HG02678 (cell line): ENCODE measurements at regions not wholly inside any gene's neighbourhood (a gene's known extent, or its start where the extent isn't known, plus 50 kb on each side); places are given as distances from the start of the nearest gene placed in this dataset.
A peak's percentile ranks its signal among the peaks of the same experiment; 100 is the strongest.
"Not testable (repeated sequence)": the region's sequence is repeated elsewhere in the genome, so short reads cannot be mapped to it uniquely, and the experiment has no call there.

Source experiments
- ATAC-seq: cut with Tn5 transposase; IDR thresholded peaks from one replicate; pipeline ENCODE4 v1.9.1; 2021; ENCODE audit warnings: mild to moderate bottlenecking, moderate library complexity; ENCODE audit not compliant: unreplicated experiment

DNA sequence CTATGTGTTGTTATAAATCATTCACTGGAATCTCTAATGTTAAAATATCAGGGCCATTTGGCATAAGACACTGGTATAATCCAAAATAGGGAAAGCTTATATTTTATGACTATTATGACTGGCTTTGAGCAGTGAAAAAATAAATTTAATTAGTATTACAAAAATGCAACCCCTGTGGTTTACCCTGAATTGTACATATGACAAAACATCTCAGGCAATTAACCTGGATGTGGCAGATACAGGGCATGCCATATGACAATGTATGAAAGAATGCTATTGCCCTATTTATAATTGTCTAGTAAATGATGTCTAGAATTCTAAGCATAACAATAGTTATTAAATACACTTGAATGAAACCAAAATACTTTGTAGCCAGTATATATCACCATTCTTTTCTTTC is 532.5 kb upstream of the ADGRL4 start:
- no peak for ATAC-seq

DNA sequence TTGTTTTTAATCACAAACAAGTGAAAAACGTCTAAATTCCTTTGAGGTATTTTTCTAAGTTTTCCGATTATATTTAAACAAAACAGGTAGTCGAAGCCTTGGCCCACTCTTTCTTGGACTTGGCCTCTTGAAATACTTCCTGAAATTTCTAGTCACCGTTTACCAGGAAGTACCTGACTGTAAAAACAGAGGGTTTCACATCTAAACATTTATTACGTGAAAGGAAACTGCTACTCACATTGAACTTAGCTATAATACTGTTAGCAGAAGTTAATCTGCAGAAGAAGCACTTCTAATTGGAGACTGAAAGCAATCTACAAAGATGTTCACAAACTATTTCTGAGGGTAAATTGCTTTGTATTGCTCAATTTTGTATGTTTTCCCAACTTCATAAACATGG is 526.0 kb upstream of the ADGRL4 start:
- no peak for ATAC-seq

- no peak for ATAC-seq
Observed at GRCh38 chr1:79531790-79532189, 525.3 kb upstream of the ADGRL4 start.

- ATAC-seq = no peak
Observed at GRCh38 chr1:79530476-79530875, 523.9 kb upstream of the ADGRL4 start.

GRCh38 chr1:79530055-79530454 is 523.5 kb upstream of the ADGRL4 start:
- no peak for ATAC-seq

- no peak for ATAC-seq
Observed at GRCh38 chr1:79524126-79524525, 517.6 kb upstream of the ADGRL4 start.

DNA sequence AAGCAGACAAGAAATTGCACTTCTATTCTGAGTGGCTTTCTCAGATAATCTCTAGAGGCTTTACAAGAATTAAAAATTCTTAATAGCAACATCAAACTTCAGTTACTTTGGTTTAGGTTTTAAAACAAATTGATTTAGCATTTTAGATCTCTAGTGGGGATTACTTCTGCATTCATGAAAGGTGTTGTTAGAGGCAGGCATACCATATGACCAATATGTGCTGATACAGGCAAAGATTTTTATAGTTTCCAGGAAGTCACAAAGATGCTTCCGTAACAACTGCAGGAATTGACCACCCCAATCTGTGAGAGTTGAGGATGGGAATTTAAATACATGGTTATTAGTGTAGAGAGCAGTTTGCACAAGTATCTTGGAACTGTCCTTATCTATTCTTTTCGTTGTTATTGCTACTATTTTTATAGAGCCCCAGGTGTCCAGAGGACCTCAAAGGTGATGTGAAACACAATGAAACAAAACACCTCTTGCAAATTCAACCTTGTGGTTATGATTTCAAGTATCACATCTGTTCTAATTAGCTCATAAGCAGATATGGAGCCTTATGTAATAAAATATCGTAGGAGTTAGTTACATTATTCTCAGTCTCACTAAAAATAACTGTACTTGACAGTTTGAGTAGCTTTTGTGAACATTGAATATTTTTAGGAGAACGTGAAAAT is 512.7 kb upstream of the ADGRL4 start:
- ATAC-seq = peak; percentile 61

DNA sequence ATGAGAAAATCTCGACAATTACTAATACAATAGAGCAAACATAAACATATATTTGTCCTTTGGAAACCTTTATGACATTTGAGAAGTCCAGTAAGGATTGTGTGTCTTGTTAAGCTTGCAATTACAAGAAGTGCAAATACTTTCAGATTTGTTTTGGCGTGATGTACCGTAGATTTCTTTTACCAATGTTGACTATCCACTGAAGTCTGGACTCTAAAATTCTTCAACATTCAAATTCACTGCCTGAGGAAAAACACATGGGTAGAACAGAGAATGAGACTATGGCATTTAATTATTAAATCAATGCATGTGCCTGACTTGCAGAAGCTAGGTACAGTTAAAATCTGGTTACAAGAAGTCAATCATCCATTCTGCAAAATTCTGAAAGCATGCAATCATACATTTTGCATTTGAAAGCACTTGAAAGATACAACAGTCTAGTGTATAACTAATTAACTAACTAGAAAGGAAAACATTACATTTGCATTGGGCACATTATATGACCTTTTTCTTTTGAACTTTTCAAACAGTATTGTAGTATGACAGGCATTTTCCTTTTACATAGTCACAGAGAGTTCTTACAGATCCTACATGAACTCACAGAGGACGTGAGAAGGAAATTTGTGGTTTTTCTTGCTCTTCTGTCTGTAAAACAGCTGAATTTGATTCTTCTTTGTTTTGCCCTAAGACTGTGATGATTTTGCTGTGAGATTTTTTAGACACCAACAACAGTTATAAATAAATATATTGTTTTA is 511.1 kb upstream of the ADGRL4 start:
- no peak for ATAC-seq

DNA sequence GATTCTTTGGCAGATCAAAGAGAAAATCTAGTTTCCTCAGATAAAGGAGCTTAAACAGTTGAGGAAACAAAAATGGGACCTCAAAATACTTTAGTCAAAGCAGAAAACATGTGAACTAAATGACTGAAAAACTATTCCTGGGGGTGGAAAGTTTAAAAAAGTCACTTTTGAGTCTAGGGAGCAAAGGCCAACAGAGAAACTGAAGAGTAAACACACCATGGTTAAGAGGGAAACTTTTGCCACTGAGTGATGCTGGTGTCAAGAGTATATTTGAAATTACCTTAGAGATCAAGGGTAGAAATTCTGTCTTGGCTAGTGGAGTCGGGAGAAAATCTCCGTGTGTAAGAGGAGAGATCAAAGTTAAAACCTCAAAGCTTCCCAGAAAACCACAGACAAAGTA is 501.2 kb upstream of the ADGRL4 start:
- ATAC-seq = no peak

DNA sequence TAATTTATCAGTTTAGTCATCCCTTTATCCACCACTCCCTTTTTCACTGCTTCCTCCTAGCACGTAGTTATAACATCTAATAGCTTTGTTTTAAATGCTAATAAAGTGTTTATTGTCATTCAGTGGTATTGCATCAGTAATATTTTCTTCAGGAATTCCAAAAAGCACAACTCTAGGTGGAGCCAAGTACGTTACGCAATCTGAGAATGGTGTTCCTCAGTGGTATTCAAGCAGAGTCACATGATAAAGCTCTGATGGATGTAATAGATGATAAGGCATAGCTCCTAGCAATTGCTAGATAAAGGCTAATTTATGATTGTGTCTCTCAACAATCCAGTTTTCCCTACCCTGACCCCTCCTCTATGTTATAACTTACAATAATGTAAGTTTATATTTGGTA is 494.6 kb upstream of the ADGRL4 start:
- no peak for ATAC-seq

DNA sequence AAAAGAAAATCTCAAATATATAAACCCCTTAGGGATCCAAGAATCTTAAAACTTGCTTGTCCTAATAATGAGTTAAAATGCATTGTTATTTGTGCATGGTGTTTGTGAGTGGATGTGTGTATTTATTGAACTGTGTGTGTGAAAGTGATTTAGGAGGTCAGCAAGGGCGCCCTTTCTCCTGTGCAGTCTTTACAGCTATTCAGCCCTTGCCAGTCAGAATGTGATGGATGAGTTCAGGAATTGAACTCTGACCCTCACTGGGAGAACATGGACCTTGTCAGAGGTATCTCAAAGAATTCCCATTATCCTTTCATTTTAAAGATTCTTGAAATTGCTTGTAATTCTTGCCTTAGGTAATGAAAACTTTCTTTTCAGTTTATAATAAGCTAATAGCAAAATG is 493.0 kb upstream of the ADGRL4 start:
- no peak for ATAC-seq

DNA sequence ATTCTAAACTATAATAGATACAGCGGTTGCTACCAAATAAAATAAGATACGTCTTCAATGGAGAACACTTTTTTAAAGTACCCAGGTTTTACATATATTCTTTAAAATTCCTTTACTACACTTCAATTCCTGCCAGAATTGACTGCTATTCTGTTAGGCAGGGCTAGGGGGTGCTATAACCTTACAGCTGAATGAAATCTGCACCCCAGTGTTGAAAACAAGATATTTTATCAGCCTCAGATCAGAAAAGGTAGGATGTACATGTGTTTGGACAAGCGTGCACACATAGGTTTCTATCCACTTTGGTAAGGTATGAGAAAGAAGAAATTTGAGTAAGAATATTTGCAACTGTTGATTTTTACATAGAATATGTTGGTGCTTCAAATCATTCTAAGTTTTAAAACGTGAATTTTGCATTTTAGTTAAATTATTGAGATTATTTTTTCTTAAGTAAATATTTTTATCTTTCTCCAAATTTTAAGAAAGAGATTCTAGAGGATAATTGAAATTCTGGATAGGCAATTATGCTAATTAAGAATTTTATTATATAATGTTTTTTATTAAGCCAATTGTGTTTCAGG is 490.8 kb upstream of the ADGRL4 start:
- ATAC-seq = peak; percentile 88

DNA sequence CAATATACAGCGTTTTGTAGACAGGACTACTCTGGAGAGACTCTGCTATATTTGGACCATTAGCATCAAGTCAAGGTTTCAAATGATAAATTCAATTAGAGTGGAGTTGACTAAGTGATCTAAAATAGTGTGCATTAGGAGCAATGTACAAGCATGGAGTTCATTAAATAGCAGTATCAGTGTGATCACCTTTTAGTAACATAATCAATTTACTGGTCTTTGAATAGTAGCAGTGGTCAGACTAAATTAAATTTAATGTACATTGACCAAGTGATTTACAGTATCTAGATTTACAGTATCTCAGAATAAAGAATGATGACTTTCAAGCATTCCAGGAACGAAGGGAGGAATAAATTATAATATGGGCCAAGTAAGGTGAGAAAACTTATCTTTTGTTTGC is 489.6 kb upstream of the ADGRL4 start:
- ATAC-seq = no peak

DNA sequence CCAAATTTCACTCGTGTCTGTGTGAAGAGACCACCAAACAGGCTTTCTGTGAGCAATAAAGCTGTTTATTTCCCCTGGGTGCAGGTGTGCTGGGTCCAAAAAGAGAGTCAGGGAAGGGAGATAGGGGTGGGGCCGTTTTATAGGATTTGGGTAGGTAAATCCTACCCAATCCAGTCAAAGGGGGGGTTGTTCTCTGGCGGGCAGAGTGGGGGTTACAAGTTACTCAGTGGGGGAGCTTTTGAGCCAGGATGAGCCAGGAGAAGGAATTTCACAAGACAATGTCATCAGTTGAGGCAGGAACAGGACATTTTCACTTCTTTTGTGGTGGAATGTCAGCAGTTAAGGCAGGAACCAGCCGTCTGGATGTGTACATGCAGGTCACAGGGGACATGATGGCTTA is 487.2 kb upstream of the ADGRL4 start:
- not testable (repeated sequence) for ATAC-seq

DNA sequence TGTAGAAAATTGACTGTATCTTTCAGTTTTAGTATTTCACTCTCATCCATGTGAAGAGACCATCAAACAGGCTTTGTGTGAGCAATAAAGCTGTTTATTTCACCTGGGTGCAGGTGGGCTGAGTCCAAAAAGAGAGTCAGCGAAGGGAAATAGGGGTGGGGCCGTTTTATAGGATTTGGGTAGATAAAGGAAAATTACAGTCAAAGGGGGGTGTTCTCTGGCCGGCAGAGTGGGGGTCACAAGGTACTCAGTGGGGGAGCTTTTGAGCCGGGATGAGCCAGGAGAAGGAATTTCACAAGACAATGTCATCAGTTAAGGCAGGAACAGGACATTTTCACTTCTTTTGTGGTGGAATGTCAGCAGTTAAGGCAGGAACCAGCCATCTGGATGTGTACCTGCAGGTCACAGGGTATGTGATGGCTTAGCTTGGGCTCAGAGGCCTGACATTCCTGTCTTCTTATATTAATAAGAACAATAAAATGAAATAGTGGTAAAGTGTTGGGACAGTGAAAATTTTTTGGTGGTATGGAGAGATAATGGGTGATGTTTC is 482.1 kb upstream of the ADGRL4 start:
- not testable (repeated sequence) for ATAC-seq

GRCh38 chr1:79478728-79479373 is 472.3 kb upstream of the ADGRL4 start:
- ATAC-seq = no peak

DNA sequence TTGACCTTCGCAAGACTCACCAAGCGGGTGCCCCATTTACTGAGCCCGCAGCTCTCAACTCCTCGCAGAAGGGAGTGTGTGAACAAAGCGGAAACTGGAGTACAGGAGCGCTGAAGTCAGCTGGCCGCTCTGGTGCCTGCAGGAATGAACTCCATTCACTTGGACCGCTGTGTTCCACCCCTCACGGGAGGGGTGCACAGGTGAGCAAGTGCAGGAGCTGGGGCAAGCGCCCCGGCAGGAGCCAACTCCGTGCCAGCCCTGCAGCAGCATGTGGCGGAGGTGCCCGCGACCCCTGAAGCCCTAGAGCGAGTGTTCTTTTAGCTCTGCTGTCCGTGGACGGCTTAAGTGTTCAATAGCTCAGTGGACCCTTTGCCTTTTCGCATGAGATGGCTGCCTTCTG is 471.6 kb upstream of the ADGRL4 start:
- no peak for ATAC-seq

GRCh38 chr1:79472067-79472656 is 465.6 kb upstream of the ADGRL4 start:
- ATAC-seq = peak; percentile 78

DNA sequence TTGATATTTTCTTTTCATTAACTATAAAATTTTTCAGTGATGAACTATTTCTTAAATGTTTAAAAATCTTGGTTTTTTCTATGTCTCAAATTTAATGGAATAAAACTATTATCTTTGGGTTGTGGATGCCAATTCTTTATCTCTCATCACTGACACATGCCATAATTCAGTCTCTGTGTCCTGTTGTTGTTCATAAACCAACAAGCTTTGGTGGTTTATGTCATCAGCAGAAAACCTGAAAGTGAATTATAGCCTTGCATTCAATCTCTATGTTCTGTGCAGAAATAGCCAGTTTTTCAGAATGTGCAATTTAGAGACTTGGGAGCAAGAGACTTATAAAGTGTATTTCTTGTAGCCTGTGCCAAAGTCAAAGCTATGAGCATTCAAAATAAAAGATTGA is 462.6 kb upstream of the ADGRL4 start:
- no peak for ATAC-seq

GRCh38 chr1:79460773-79461436 is 454.4 kb upstream of the ADGRL4 start:
- ATAC-seq = peak; percentile 96
